HepG2 (cell line): ENCODE measurements at regions not wholly inside any gene's neighbourhood (a gene's known extent, or its start where the extent isn't known, plus 50 kb on each side); places are given as distances from the start of the nearest gene placed in this dataset.

Experiments used
- ATAC-seq: fragments of 200-7000 bp; cut with Tn5 transposase; 3 replicates; pipeline ENCODE4 v1.9.1; 2020; ENCODE audit warnings: mild to moderate bottlenecking, moderate library complexity
- BruUV-seq: library from RNA; stranded (reverse); fragments of 400-500 nt; replicated peaks from 2 replicates; lab custom pipeline; 2021; lab: Mats Ljungman, UMichigan
- CTCF ChIA-PET: fragments of 300-600 bp; formaldehyde crosslinking; extraction: SDS; loops from one replicate; lab custom pipeline; 2021; ENCODE audit warnings: low total read pairs, inconsistent platforms, low intra/inter-chr PET ratio; lab: Yijun Ruan, JAX
- POLR2A ChIA-PET: fragments of 350-600 bp; sonication (Branson Sonifier 250); formaldehyde crosslinking; loops from one replicate; lab custom pipeline; 2020; ENCODE audit warnings: antibody characterized with exemption, inconsistent platforms; lab: Yijun Ruan, JAX
- DNase-seq: peaks from one replicate; pipeline ENCODE4 v3.0.0-alpha.2; 2015; ENCODE audit warnings: low spot score
- FAIRE-seq: peaks from 3 replicates; lab custom pipeline; 2011; peaks lifted over from hg19 to GRCh38; lab: Jason Lieb, UNC
- H2AFZ ChIP-seq: one replicate; pipeline ENCODE4 v1.6.1; 2011; ENCODE audit warnings: low read length, inconsistent platforms
- H3K27ac ChIP-seq: fragments of 300-600 bp; 3 replicates; pipeline ENCODE4 v1.8.0; 2011; ENCODE audit warnings: mixed run types, mild to moderate bottlenecking, mixed read lengths, low read length, inconsistent platforms; ENCODE audit not compliant: insufficient read depth; ENCODE audit errors: extremely low read length
- H3K27me3 ChIP-seq, 2 experiments: fragments of 200-600 bp in 1 of 2; 2 replicates in 1 of 2; 3 replicates in 1 of 2; pipeline versions ENCODE4 v1.6.0 to v1.8.0; 2011; ENCODE audit warnings: low read length in 2 of 2, mild to moderate bottlenecking in 2 of 2, moderate library complexity in 2 of 2, inconsistent platforms in 1 of 2; ENCODE audit not compliant: insufficient read depth in 2 of 2, control insufficient read depth in 1 of 2
- H3K36me3 ChIP-seq, 2 experiments: fragments of 200-600 bp in 1 of 2; replicated peaks in 1 of 2; 2 replicates in 1 of 2; 3 replicates in 1 of 2; pipeline versions ENCODE4 v1.5.1 to v1.8.0; 2011; ENCODE audit warnings: low read length in 2 of 2, inconsistent platforms in 1 of 2; ENCODE audit not compliant: insufficient read depth in 2 of 2, control insufficient read depth in 1 of 2
- H3K4me1 ChIP-seq: 2 replicates; pipeline ENCODE4 v1.5.1; 2012; ENCODE audit warnings: low read length, inconsistent platforms; ENCODE audit not compliant: insufficient read depth
- H3K4me2 ChIP-seq: 2 replicates; pipeline ENCODE4 v1.6.0; 2011; ENCODE audit warnings: low read depth, low read length, inconsistent platforms
- H3K4me3 ChIP-seq, 3 experiments: fragments of 200-600 bp in 1 of 3; sonication (generic), shearing (Covaris generic) in 1 of 3; replicated peaks in 1 of 3; 2 replicates each; pipeline ENCODE4 v1.5.1; 2011 to 2016; ENCODE audit warnings: low read length in 3 of 3, inconsistent platforms in 2 of 3, low read depth in 2 of 3, mild to moderate bottlenecking in 2 of 3, control low read depth in 1 of 3, mixed read lengths in 1 of 3; ENCODE audit not compliant: insufficient read depth in 1 of 3
- H3K79me2 ChIP-seq: one replicate; pipeline ENCODE4 v1.6.1; 2011; ENCODE audit warnings: low read length, inconsistent platforms; ENCODE audit not compliant: insufficient read depth
- H3K9ac ChIP-seq: 2 replicates; pipeline ENCODE4 v1.6.0; 2011; ENCODE audit warnings: mild to moderate bottlenecking, low read depth, low read length, inconsistent platforms; ENCODE audit not compliant: insufficient read depth
- H3K9me3 ChIP-seq: 2 replicates; pipeline ENCODE4 v1.5.1; 2012; ENCODE audit warnings: mild to moderate bottlenecking, low read length
- H4K20me1 ChIP-seq: 2 replicates; pipeline ENCODE4 v1.6.0; 2011; ENCODE audit warnings: inconsistent platforms, mild to moderate bottlenecking, low read length, moderate library complexity; ENCODE audit not compliant: insufficient read depth
- ARNTL ChIP-seq: sonication (generic); formaldehyde crosslinking; IDR thresholded peaks from 2 replicates; pipeline ENCODE4 v1.4.0; 2020; ENCODE audit warnings: mild to moderate bottlenecking, missing genetic modification reagents
- HNRNPH1 ChIP-seq: fragments of 200-400 bp; formaldehyde crosslinking; optimal IDR thresholded peaks from 2 replicates; pipeline ENCODE3; 2017; ENCODE audit warnings: mild to moderate bottlenecking, low read depth, low read length
- KLF11 ChIP-seq: IDR thresholded peaks from 2 replicates; pipeline ENCODE4 v1.6.1; 2016; ENCODE audit warnings: missing compliant biosample characterization
- MED8 ChIP-seq: sonication (generic); formaldehyde crosslinking; IDR thresholded peaks from 2 replicates; pipeline ENCODE4 v1.8.1; 2023; ENCODE audit warnings: mild to moderate bottlenecking, missing genetic modification reagents; ENCODE audit not compliant: insufficient replicate concordance
- MEIS2 ChIP-seq: sonication (generic); formaldehyde crosslinking; IDR thresholded peaks from 2 replicates; pipeline ENCODE4 v1.9.0; 2021; ENCODE audit warnings: mild to moderate bottlenecking, missing genetic modification reagents
- NFRKB ChIP-seq: fragments of 450-650 bp; IDR thresholded peaks from 2 replicates; pipeline ENCODE4 v1.6.1; 2017
- NKX3-1 ChIP-seq: sonication (generic); formaldehyde crosslinking; IDR thresholded peaks from 2 replicates; pipeline ENCODE4 v1.5.0; 2020; ENCODE audit warnings: missing genetic modification reagents
- POLR2G ChIP-seq: fragments of 200-400 bp; formaldehyde crosslinking; IDR thresholded peaks from 2 replicates; pipeline ENCODE4 v1.6.1; 2018; ENCODE audit warnings: mild to moderate bottlenecking, low read depth, low read length, moderate library complexity
- RBM39 ChIP-seq: fragments of 200-400 bp; formaldehyde crosslinking; IDR thresholded peaks from one replicate; pipeline ENCODE4 v1.6.1; 2018; ENCODE audit warnings: antibody characterized with exemption, mild to moderate bottlenecking, low read depth, low read length; ENCODE audit not compliant: poor library complexity, severe bottlenecking
- TOE1 ChIP-seq: sonication (generic); formaldehyde crosslinking; IDR thresholded peaks from 2 replicates; pipeline ENCODE4 v1.4.0; 2020; ENCODE audit warnings: mild to moderate bottlenecking, missing genetic modification reagents
- ZFP62 ChIP-seq: sonication (generic); formaldehyde crosslinking; IDR thresholded peaks from 2 replicates; pipeline ENCODE4 v1.4.0; 2020; ENCODE audit warnings: missing genetic modification reagents
- ZNF550 ChIP-seq: sonication (generic); formaldehyde crosslinking; IDR thresholded peaks from 2 replicates; pipeline ENCODE4 v1.4.0; 2020; ENCODE audit warnings: mild to moderate bottlenecking, missing genetic modification reagents, borderline replicate concordance
- ZNF557 ChIP-seq: sonication (generic); formaldehyde crosslinking; IDR thresholded peaks from 2 replicates; pipeline ENCODE4 v1.4.0; 2020; ENCODE audit warnings: missing genetic modification reagents
- WGBS: methylation state at CpG from one replicate; pipeline ENCODE4 v1.1.6; 2017; ENCODE audit warnings: low lambda C conversion rate; 5-methylcytosine and 5-hydroxymethylcytosine counted together
- in situ Hi-C: cut with HindIII; loops from 2 replicates; pipeline ENCODE4 v1.10.0; 2017; ENCODE audit warnings: low pct_unique_long_range_greater_than_20kb; ENCODE audit not compliant: extremely low pct_ligation_motif_present
- intact Hi-C: fragments of 100-400 bp; cut with micrococcal nuclease; formaldehyde crosslinking; loops from one replicate; pipeline ENCODE4 v1.10.0; 2022; ENCODE audit not compliant: unreplicated experiment
- TF ChIP-seq, protein P1 (sequence below): sonication (generic); formaldehyde crosslinking; IDR thresholded peaks from 2 replicates; pipeline ENCODE4 v1.4.0; 2020; ENCODE audit warnings: missing genetic modification reagents
- TF ChIP-seq, protein P2 (sequence below): sonication (generic); formaldehyde crosslinking; IDR thresholded peaks from 2 replicates; pipeline ENCODE4 v1.5.0; 2020; ENCODE audit warnings: mild to moderate bottlenecking, low read depth, missing genetic modification reagents, borderline replicate concordance
- TF ChIP-seq, protein P3 (sequence below): sonication (generic); formaldehyde crosslinking; IDR thresholded peaks from 2 replicates; pipeline ENCODE4 v1.5.1; 2020; ENCODE audit warnings: missing genetic modification reagents, mild to moderate bottlenecking, borderline replicate concordance

DNA sequence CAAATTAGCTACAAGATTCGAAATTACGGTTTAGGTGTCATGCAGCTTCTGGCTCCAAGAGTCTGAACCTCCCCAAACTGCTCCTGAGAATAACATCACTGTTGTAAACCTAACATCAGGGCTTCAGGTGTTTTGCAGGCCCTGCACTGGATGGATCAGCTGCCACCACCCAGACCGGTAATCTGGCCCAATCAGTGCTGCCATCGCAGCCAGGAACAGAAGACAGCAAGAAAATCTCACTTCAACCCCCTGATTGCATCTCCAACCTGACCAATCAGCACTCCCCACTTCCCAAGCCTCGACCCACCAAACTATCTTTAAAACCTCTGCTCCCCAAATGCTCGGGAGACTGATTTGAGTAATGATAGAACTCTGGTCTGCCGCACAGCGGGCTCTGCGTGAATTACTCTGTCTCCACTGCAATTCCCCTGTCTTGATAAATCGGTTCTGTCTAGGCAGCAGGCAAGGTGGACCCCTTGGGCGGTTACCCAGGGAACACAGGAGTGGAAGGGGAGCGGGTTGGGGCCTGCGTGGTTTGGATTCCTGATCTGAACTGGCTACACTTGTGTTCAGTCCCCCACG, 268.5 kb upstream of the SFSWAP start (continued):
- TF ChIP-seq, protein P1, sequence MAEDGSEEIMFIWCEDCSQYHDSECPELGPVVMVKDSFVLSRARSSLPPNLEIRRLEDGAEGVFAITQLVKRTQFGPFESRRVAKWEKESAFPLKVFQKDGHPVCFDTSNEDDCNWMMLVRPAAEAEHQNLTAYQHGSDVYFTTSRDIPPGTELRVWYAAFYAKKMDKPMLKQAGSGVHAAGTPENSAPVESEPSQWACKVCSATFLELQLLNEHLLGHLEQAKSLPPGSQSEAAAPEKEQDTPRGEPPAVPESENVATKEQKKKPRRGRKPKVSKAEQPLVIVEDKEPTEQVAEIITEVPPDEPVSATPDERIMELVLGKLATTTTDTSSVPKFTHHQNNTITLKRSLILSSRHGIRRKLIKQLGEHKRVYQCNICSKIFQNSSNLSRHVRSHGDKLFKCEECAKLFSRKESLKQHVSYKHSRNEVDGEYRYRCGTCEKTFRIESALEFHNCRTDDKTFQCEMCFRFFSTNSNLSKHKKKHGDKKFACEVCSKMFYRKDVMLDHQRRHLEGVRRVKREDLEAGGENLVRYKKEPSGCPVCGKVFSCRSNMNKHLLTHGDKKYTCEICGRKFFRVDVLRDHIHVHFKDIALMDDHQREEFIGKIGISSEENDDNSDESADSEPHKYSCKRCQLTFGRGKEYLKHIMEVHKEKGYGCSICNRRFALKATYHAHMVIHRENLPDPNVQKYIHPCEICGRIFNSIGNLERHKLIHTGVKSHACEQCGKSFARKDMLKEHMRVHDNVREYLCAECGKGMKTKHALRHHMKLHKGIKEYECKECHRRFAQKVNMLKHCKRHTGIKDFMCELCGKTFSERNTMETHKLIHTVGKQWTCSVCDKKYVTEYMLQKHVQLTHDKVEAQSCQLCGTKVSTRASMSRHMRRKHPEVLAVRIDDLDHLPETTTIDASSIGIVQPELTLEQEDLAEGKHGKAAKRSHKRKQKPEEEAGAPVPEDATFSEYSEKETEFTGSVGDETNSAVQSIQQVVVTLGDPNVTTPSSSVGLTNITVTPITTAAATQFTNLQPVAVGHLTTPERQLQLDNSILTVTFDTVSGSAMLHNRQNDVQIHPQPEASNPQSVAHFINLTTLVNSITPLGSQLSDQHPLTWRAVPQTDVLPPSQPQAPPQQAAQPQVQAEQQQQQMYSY (CRISPR knock-in tag): no peak
- TF ChIP-seq MED8 (CRISPR knock-in tag) (no peak), POLR2G (no peak), KLF11 (CRISPR knock-in tag) (no peak)
- TF ChIP-seq, protein P2, sequence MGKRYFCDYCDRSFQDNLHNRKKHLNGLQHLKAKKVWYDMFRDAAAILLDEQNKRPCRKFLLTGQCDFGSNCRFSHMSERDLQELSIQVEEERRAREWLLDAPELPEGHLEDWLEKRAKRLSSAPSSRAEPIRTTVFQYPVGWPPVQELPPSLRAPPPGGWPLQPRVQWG: no peak

DNA sequence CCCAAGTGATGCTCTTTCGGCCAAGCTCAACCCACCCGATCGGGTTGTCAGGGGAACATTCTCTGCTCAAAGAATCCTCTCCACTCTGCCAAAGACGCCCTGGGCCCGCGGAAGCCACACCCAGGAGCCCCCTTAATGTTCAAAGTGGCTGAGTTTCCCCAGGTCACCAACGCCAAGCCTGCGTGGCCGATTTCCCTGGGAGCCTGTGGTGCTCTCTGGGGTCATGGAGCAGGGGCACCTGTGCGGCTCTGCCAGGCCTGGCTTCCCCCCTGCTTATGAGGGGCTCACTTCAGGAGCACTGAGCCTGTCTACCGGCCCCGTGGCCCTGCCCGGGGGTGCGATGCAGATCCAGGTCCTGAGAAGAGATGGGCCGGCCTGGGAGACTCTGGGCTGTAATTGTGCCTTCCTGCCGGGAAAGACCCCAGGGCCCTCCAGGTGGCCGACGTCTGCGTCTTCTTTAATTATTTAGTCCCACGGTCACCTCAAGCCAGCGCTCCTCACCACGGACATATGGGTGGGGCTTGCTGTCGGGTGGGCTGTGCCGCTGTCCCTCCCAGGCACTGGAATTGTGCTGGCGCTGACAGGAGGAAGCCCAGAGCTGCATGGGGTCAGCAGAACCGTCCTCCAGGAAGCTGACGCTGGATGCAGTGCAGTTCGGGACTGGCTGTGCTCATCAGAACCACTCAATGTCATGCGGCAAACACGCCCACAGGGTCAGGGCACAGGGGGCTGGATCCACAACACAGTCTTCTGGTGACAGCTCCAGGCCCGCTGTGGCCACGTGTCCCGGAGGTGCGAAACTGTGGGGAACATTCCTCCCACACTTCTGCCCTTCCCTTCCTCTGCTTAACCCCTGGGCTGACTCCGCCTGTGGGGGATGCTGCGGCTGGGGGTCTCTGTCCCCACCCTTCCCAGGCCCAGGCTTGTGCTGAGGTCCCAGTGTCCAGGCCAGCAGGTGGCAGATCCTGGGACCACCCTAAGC, 267.6 kb upstream of the SFSWAP start:
- WGBS: 47% methylated on average over 6 of the region's 36 CpGs
- Histone ChIP-seq H2AFZ (no peak overlapping the region), H3K4me3 (no peak overlapping the region), H3K79me2 (no peaks in the 10 kb centered on the region), H3K27ac (no peak overlapping the region), H3K4me2 (no peak overlapping the region), H3K36me3 (no peaks in the 10 kb centered on the region), H3K27me3 (peaks cover 1 to 21% of the 10 kb centered on the region in 2 experiments; a peak in 3 of 5 replicates), H3K9ac (no peak overlapping the region), H4K20me1 (no peaks in the 10 kb centered on the region), H3K9me3 (no peaks in the 10 kb centered on the region), H3K4me1 (no peaks in the 10 kb centered on the region)
- intact Hi-C loops: no loop called here
- ATAC-seq: no peak
- ChIA-PET CTCF (no interaction called here), POLR2A (no interaction called here)
- no TSS peak for BruUV-seq
- no peak for DNase-seq
- in situ Hi-C loops: no loop called here
- FAIRE-seq: no peak
- TF ChIP-seq ZFP62 (CRISPR knock-in tag) (no peak), NFRKB (no peak), ARNTL (CRISPR knock-in tag) (no peak), ZNF557 (CRISPR knock-in tag) (no peak), NKX3-1 (CRISPR knock-in tag) (no peak), MEIS2 (CRISPR knock-in tag) (no peak), RBM39 (no peak), TOE1 (no peak), HNRNPH1 (no peak), ZNF550 (CRISPR knock-in tag) (no peak)
- TF ChIP-seq, protein P3, sequence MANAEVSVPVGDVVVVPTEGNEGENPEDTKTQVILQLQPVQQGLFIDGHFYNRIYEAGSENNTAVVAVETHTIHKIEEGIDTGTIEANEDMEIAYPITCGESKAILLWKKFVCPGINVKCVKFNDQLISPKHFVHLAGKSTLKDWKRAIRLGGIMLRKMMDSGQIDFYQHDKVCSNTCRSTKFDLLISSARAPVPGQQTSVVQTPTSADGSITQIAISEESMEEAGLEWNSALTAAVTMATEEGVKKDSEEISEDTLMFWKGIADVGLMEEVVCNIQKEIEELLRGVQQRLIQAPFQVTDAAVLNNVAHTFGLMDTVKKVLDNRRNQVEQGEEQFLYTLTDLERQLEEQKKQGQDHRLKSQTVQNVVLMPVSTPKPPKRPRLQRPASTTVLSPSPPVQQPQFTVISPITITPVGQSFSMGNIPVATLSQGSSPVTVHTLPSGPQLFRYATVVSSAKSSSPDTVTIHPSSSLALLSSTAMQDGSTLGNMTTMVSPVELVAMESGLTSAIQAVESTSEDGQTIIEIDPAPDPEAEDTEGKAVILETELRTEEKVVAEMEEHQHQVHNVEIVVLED (CRISPR knock-in tag): no peak
